GM03348 (cell line): ENCODE measurements at regions not wholly inside any gene's neighbourhood (a gene's known extent, or its start where the extent isn't known, plus 50 kb on each side); places are given as distances from the start of the nearest gene placed in this dataset.

Source experiments
- DNase-seq: peaks from one replicate; pipeline ENCODE4 v3.0.0; 2012; ENCODE audit warnings: low spot score

- DNase-seq: peak; percentile 3
These were observed 393.8 kb downstream of the ZNF385D start for GRCh38 chr3:21357241-21357640.

GRCh38 chr3:21356402-21356801, 394.6 kb downstream of the ZNF385D start:
- peak; percentile 39 for DNase-seq

GRCh38 chr3:21345382-21345976, 405.5 kb downstream of the ZNF385D start:
- no peak for DNase-seq

- DNase-seq: no peak
These were observed 419.2 kb downstream of the ZNF385D start for GRCh38 chr3:21331857-21332256.

- DNase-seq: no peak
These were observed 419.7 kb downstream of the ZNF385D start for GRCh38 chr3:21331321-21331720.

- no peak for DNase-seq
These were observed 420.7 kb downstream of the ZNF385D start for GRCh38 chr3:21330293-21330692.

GRCh38 chr3:21328711-21329390, 422.2 kb downstream of the ZNF385D start:
- DNase-seq: no peak

- peak; percentile 53 for DNase-seq
These were observed 424.1 kb downstream of the ZNF385D start for GRCh38 chr3:21326704-21327475.

- no peak for DNase-seq
These were observed 436.3 kb downstream of the ZNF385D start for GRCh38 chr3:21314688-21315087.

- DNase-seq: no peak
These were observed 440.1 kb downstream of the ZNF385D start for GRCh38 chr3:21310891-21311290.

- peak; percentile 6 for DNase-seq
These were observed 440.8 kb downstream of the ZNF385D start for GRCh38 chr3:21310161-21310560.

GRCh38 chr3:21297304-21297703, 453.7 kb downstream of the ZNF385D start:
- DNase-seq: no peak

- DNase-seq: peak; percentile 69
These were observed 456.2 kb downstream of the ZNF385D start for GRCh38 chr3:21294768-21295167.

GRCh38 chr3:21292971-21293370, 458.0 kb downstream of the ZNF385D start:
- no peak for DNase-seq

- no peak for DNase-seq
These were observed 460.5 kb downstream of the ZNF385D start for GRCh38 chr3:21290557-21290956.

GRCh38 chr3:21274079-21274571, 476.9 kb downstream of the ZNF385D start:
- DNase-seq: peak; percentile 12

- peak; percentile 42 for DNase-seq
These were observed 477.6 kb downstream of the ZNF385D start for GRCh38 chr3:21273259-21274025.

- no peak for DNase-seq
These were observed 479.4 kb downstream of the ZNF385D start for GRCh38 chr3:21271606-21272016.

GRCh38 chr3:21269882-21270281, 481.1 kb downstream of the ZNF385D start:
- DNase-seq: no peak

GRCh38 chr3:21260507-21260906, 490.5 kb downstream of the ZNF385D start:
- DNase-seq: no peak

- DNase-seq: no peak
These were observed 491.1 kb downstream of the ZNF385D start for GRCh38 chr3:21259896-21260295.

- no peak for DNase-seq
These were observed 494.1 kb downstream of the ZNF385D start for GRCh38 chr3:21256932-21257331.
